NCI-H146 (cell line): ENCODE measurements at regions not wholly inside any gene's neighbourhood (a gene's known extent, or its start where the extent isn't known, plus 50 kb on each side); places are given as distances from the start of the nearest gene placed in this dataset.

Experiments
- DNase-seq: peaks from one replicate; lab custom pipeline; 2025; lab: John Stamatoyannopoulos, UW

GRCh38 chr10:111347386-111348013, 270.7 kb downstream of the ADRA2A start:
- peak; percentile 1 for DNase-seq

GRCh38 chr10:111348076-111348475, 271.2 kb downstream of the ADRA2A start:
- no peak for DNase-seq

GRCh38 chr10:111354859-111355258, 278.0 kb downstream of the ADRA2A start:
- no peak for DNase-seq

- DNase-seq, result no peak
Observed at GRCh38 chr10:111356571-111356970, 279.7 kb downstream of the ADRA2A start.

- no peak for DNase-seq
Observed at GRCh38 chr10:111357859-111358258, 281.0 kb downstream of the ADRA2A start.

- DNase-seq, result peak; percentile 50
Observed at GRCh38 chr10:111360260-111360925, 283.6 kb downstream of the ADRA2A start.

- DNase-seq, result no peak
Observed at GRCh38 chr10:111367531-111367930, 290.7 kb downstream of the ADRA2A start.

GRCh38 chr10:111370101-111370500, 293.3 kb downstream of the ADRA2A start:
- no peak for DNase-seq

- no peak for DNase-seq
Observed at GRCh38 chr10:111373696-111374095, 296.9 kb downstream of the ADRA2A start.

- no peak for DNase-seq
Observed at GRCh38 chr10:111379534-111380187, 302.8 kb downstream of the ADRA2A start.

GRCh38 chr10:111384556-111384955, 307.7 kb downstream of the ADRA2A start:
- DNase-seq, result no peak

- no peak for DNase-seq
Observed at GRCh38 chr10:111390813-111391563, 314.2 kb downstream of the ADRA2A start.

- DNase-seq, result no peak
Observed at GRCh38 chr10:111392159-111392558, 315.3 kb downstream of the ADRA2A start.

GRCh38 chr10:111392910-111393309, 316.1 kb downstream of the ADRA2A start:
- no peak for DNase-seq

GRCh38 chr10:111410740-111411139, 333.9 kb downstream of the ADRA2A start:
- DNase-seq, result no peak

- DNase-seq, result no peak
Observed at GRCh38 chr10:111425459-111425858, 348.6 kb downstream of the ADRA2A start.

- DNase-seq, result no peak
Observed at GRCh38 chr10:111429288-111430028, 352.6 kb downstream of the ADRA2A start.

GRCh38 chr10:111430070-111430469, 353.2 kb downstream of the ADRA2A start:
- no peak for DNase-seq

GRCh38 chr10:111432588-111432987, 355.8 kb downstream of the ADRA2A start:
- no peak for DNase-seq

- no peak for DNase-seq
Observed at GRCh38 chr10:111435871-111436270, 359.0 kb downstream of the ADRA2A start.

GRCh38 chr10:111439034-111439842, 362.4 kb downstream of the ADRA2A start:
- DNase-seq, result no peak
